ENCODE measurements at regions not wholly inside any gene's neighbourhood (a gene's known extent, or its start where the extent isn't known, plus 50 kb on each side); places are given as distances from the start of the nearest gene placed in this dataset.

- TF ChIP-seq CTCF (IDR thresholded peaks at IDR 0.05) (no peak), ATF3 (CRISPR knock-in tag; conservative IDR thresholded peaks at IDR 0.05) (no peak), ZNF281 (CRISPR knock-in tag; IDR thresholded peaks at IDR 0.05) (no peak), E2F4 (CRISPR knock-in tag; IDR thresholded peaks at IDR 0.05; ENCODE audit: borderline replicate concordance, low read depth) (no peak), FOXK1 (CRISPR knock-in tag; IDR thresholded peaks at IDR 0.05) (no peak), USF2 (CRISPR knock-in tag; IDR thresholded peaks at IDR 0.05) (no peak), MXD4 (CRISPR knock-in tag; IDR thresholded peaks at IDR 0.05; ENCODE audit: borderline replicate concordance) (no peak), GTF2I (CRISPR knock-in tag; conservative IDR thresholded peaks at IDR 0.05) (no peak), MYBL2 (CRISPR knock-in tag; IDR thresholded peaks at IDR 0.05) (no peak)
Observed at GRCh38 chr15:57785039-57785438, 78.5 kb downstream of the POLR2M start (continued).

- ATAC-seq (no peak), DNase-seq (ENCODE audit: low spot score) (no peak)
- H3K27ac Mint-ChIP-seq = no peak overlapping the region
- no peaks in the 10 kb centered on the region for H3K9me3 Mint-ChIP-seq
- ChIA-PET POLR2A (no interaction called here), CTCF (no interaction called here)
- no peak for TF ChIP-seq SOX15 (CRISPR knock-in tag; IDR thresholded peaks at IDR 0.05)
- no peak overlapping the region for H3K4me3 Mint-ChIP-seq
- no peaks in the 10 kb centered on the region for H3K36me3 Mint-ChIP-seq
- no peaks in the 10 kb centered on the region for H3K27me3 Mint-ChIP-seq (ENCODE audit: low read depth)
- no peaks in the 10 kb centered on the region for H3K4me1 Mint-ChIP-seq
Observed at GRCh38 chr15:57785959-57786358, 79.4 kb downstream of the POLR2M start.

GRCh38 chr15:57789225-57789624, 82.7 kb downstream of the POLR2M start:
- ChIA-PET CTCF (interaction anchor here (1.2 to 2.0 kb wide), 4 partner anchors 37 to 282 kb away, joined by 3 to 5 read pairs (median 4); no protein-coding TSS in a partner anchor), POLR2A (no interaction called here)
- no peak overlapping the region for H3K4me3 Mint-ChIP-seq
- no peaks in the 10 kb centered on the region for H3K4me1 Mint-ChIP-seq
- no peaks in the 10 kb centered on the region for H3K9me3 Mint-ChIP-seq
- ATAC-seq = no peak
- no peaks in the 10 kb centered on the region for H3K27me3 Mint-ChIP-seq (ENCODE audit: low read depth)
- no peak overlapping the region for H3K27ac Mint-ChIP-seq
- H3K36me3 Mint-ChIP-seq = no peaks in the 10 kb centered on the region
- no peak for DNase-seq (ENCODE audit: low spot score)
- TF ChIP-seq ARID4B (CRISPR knock-in tag; IDR thresholded peaks at IDR 0.05; ENCODE audit: borderline replicate concordance) (no peak), TP53 (CRISPR knock-in tag; IDR thresholded peaks at IDR 0.05) (no peak), JAZF1 (CRISPR knock-in tag; IDR thresholded peaks at IDR 0.05) (no peak), ZNF138 (CRISPR knock-in tag; conservative IDR thresholded peaks at IDR 0.05) (no peak), SMAD4 (CRISPR knock-in tag; IDR thresholded peaks at IDR 0.05) (no peak), NFE2L1 (CRISPR knock-in tag; IDR thresholded peaks at IDR 0.05) (no peak), ZMAT4 (CRISPR knock-in tag; IDR thresholded peaks at IDR 0.05) (no peak), ZBTB43 (CRISPR knock-in tag; IDR thresholded peaks at IDR 0.05) (no peak), GRHL2 (CRISPR knock-in tag; IDR thresholded peaks at IDR 0.05; ENCODE audit: insufficient replicate concordance, severe bottlenecking) (no peak), ESRRA (CRISPR knock-in tag; IDR thresholded peaks at IDR 0.05; ENCODE audit: borderline replicate concordance) (no peak), SP1 (CRISPR knock-in tag; conservative IDR thresholded peaks at IDR 0.05) (no peak), NR2C2 (CRISPR knock-in tag; IDR thresholded peaks at IDR 0.05) (no peak)

Measured in WTC11 (cell line).